NT2/D1 (cell line): ENCODE measurements at regions not wholly inside any gene's neighbourhood (a gene's known extent, or its start where the extent isn't known, plus 50 kb on each side); places are given as distances from the start of the nearest gene placed in this dataset.

Experiments used
- DNase-seq: peaks from one replicate; pipeline ENCODE4 v3.0.0-alpha.2; 2011; ENCODE audit warnings: low read depth, low spot score
- H3K27me3 ChIP-seq: 2 replicates; pipeline ENCODE4 v1.6.0; 2011; ENCODE audit warnings: mild to moderate bottlenecking; ENCODE audit not compliant: insufficient read length, insufficient read depth
- H3K36me3 ChIP-seq: 2 replicates; pipeline ENCODE4 v1.6.1; 2011; ENCODE audit warnings: mild to moderate bottlenecking, low read length, mixed read lengths; ENCODE audit not compliant: insufficient read depth, insufficient read length
- H3K4me1 ChIP-seq: 2 replicates; pipeline ENCODE4 v1.5.1; 2011; ENCODE audit not compliant: insufficient read depth, insufficient read length
- H3K4me3 ChIP-seq: 2 replicates; pipeline ENCODE4 v1.5.1; 2011; ENCODE audit warnings: low read depth; ENCODE audit not compliant: insufficient read length
- H3K9ac ChIP-seq: 2 replicates; pipeline ENCODE4 v1.6.0; 2011; ENCODE audit warnings: low read depth; ENCODE audit not compliant: insufficient read length
- H3K9me3 ChIP-seq: 2 replicates; pipeline ENCODE4 v1.5.1; 2011; ENCODE audit warnings: mild to moderate bottlenecking, low read length; ENCODE audit not compliant: insufficient read depth
- SUZ12 ChIP-seq: IDR thresholded peaks from 2 replicates; pipeline ENCODE4 v1.6.1; 2011; ENCODE audit not compliant: insufficient read length, insufficient read depth; ENCODE audit errors: extremely low read depth
- YY1 ChIP-seq: IDR thresholded peaks from 2 replicates; pipeline ENCODE4 v1.6.1; 2011; ENCODE audit not compliant: insufficient read length, insufficient read depth
- ZNF274 ChIP-seq: IDR thresholded peaks from 2 replicates; pipeline ENCODE4 v1.6.1; 2011; ENCODE audit warnings: mild to moderate bottlenecking, low read depth, low read length

- no peak overlapping the region for H3K4me3 ChIP-seq
- H3K36me3 ChIP-seq: no peaks in the 10 kb centered on the region
- no peaks in the 10 kb centered on the region for H3K4me1 ChIP-seq
- no peaks in the 10 kb centered on the region for H3K27me3 ChIP-seq
- H3K9me3 ChIP-seq: no peaks in the 10 kb centered on the region
- TF ChIP-seq ZNF274 (no peak), YY1 (no peak), SUZ12 (no peak)
- DNase-seq: no peak
- no peak overlapping the region for H3K9ac ChIP-seq
These were observed 493.4 kb upstream of the COX7C start for GRCh38 chr5:86124333-86124732.

DNA sequence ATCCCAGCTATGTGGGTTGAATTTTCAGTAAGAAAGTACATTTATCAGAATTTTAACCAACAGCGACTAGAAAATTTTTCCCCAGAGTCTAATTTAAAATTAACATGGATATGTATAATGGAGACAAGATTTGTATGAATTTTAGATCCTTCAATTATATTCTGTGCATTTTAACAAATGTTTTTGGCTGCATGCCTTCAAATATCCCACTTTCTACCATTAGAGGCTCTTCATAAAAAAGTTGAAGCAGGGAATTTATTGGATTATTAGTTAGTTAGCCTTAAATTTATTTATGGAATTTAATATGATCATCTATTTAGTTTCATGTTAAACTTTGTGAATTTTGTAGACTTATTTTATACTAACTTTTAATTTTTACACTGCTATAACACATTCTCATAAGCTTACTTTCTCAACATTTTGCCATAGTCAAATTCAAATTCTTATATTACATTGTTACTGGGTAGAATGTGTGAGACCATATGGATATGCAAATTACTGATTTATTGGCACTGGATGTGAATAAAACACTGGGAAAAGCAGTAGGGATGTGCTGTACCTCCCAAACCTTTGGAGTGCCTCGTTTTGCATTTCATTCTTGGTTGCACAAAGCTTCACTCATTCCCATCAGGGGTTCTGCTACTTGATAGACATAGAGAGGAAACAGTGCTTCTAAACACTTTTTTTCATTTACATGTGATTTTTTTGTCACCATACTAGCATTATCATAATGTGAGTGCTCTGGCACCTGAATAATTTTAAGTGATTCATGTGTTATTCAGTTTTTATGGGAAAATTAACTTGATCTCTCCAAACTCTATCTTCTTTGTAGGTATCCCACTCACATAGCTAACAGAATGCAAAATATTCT is 491.8 kb upstream of the COX7C start:
- Histone ChIP-seq H3K9ac (no peak overlapping the region), H3K27me3 (no peaks in the 10 kb centered on the region), H3K9me3 (no peaks in the 10 kb centered on the region), H3K4me3 (no peak overlapping the region), H3K4me1 (no peaks in the 10 kb centered on the region), H3K36me3 (no peaks in the 10 kb centered on the region)
- TF ChIP-seq ZNF274 (no peak), YY1 (no peak), SUZ12 (no peak)
- DNase-seq: no peak

DNA sequence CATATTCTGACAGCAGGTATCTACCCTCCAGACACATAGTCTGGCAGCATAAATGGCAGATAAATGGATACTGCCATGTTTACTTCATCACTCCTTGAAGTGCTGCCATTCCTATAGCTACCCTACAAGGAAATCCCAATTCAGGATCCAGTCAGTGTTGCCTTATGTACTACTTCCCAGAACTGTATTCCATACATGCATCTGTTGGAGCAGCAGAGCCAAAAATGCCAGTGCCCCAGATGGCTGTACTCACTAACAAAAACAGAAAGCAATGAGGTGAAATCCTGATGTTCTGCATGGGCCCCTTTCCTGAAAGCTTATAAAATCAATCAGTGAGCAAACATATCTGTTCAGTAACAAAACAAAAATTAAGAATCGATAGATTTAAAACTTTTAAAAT is 490.0 kb upstream of the COX7C start:
- H3K9ac ChIP-seq: no peak overlapping the region

DNA sequence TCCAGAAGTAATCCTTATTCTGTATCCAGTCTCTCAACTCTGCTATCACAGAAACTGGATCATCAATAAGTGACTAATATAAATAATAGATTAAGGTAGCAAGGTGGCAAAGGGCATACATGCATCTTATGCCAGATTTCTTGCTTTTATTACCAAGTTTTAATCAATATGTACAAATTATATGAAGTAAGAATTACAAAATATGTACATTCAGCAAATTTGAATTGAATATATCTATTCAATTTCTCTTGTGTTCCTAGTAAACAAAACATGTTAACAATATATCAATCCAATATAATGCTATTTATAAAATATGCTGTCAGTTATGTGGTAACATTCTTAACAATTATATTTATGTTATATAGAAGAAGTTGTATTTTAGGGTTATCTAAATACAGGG is 488.7 kb upstream of the COX7C start:
- no peak overlapping the region for H3K4me3 ChIP-seq
- TF ChIP-seq YY1 (no peak), SUZ12 (no peak), ZNF274 (no peak)
- H3K9me3 ChIP-seq: no peaks in the 10 kb centered on the region
- H3K9ac ChIP-seq: no peak overlapping the region
- no peaks in the 10 kb centered on the region for H3K4me1 ChIP-seq
- DNase-seq: no peak
- H3K27me3 ChIP-seq: no peaks in the 10 kb centered on the region
- H3K36me3 ChIP-seq: no peaks in the 10 kb centered on the region

More for the DNA sequence above, 490.0 kb upstream of the COX7C start:
- no peak for DNase-seq
- TF ChIP-seq YY1 (no peak), SUZ12 (no peak), ZNF274 (no peak)
- no peaks in the 10 kb centered on the region for H3K9me3 ChIP-seq
- H3K27me3 ChIP-seq: no peaks in the 10 kb centered on the region
- H3K4me3 ChIP-seq: no peak overlapping the region
- H3K36me3 ChIP-seq: no peaks in the 10 kb centered on the region
- H3K4me1 ChIP-seq: no peaks in the 10 kb centered on the region

DNA sequence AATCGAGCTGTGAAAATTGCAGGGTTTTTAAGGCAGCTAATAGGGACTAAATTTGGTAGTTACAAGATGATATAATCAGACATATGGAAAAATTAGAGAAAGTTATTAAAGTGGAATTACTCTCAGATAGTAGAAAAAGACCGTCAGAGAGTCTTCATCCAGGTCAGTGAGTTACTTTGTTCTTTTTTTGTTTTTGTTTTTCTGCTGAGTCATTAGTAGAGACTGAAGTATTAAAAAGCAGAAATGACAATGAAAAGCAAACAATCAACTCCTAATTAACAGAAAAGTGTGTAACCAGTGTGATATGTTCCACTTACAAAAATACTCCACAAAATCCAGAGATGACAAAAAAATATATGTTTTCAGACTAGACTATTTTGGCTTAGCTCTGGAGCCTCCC is 480.4 kb upstream of the COX7C start:
- Histone ChIP-seq H3K36me3 (no peaks in the 10 kb centered on the region), H3K4me3 (no peak overlapping the region), H3K9ac (no peak overlapping the region), H3K4me1 (no peaks in the 10 kb centered on the region), H3K27me3 (no peaks in the 10 kb centered on the region), H3K9me3 (no peaks in the 10 kb centered on the region)
- no peak for DNase-seq
- no peak for TF ChIP-seq ZNF274
- TF ChIP-seq YY1: no peak
- TF ChIP-seq SUZ12: no peak

GRCh38 chr5:86143837-86144236 is 473.9 kb upstream of the COX7C start:
- H3K9ac ChIP-seq: no peak overlapping the region
- no peaks in the 10 kb centered on the region for H3K4me1 ChIP-seq
- no peak overlapping the region for H3K4me3 ChIP-seq
- no peaks in the 10 kb centered on the region for H3K36me3 ChIP-seq
- no peak for TF ChIP-seq SUZ12
- TF ChIP-seq YY1: no peak
- no peak for TF ChIP-seq ZNF274
- DNase-seq: no peak
- H3K27me3 ChIP-seq: no peaks in the 10 kb centered on the region
- no peaks in the 10 kb centered on the region for H3K9me3 ChIP-seq

- Histone ChIP-seq H3K9me3 (no peaks in the 10 kb centered on the region), H3K4me1 (no peaks in the 10 kb centered on the region), H3K4me3 (no peak overlapping the region), H3K9ac (no peak overlapping the region), H3K27me3 (no peaks in the 10 kb centered on the region), H3K36me3 (no peaks in the 10 kb centered on the region)
- TF ChIP-seq SUZ12 (no peak), ZNF274 (no peak), YY1 (no peak)
- no peak for DNase-seq
These were observed 464.7 kb upstream of the COX7C start for GRCh38 chr5:86152988-86153560.

GRCh38 chr5:86155796-86156195 is 461.9 kb upstream of the COX7C start:
- no peak for DNase-seq
- no peak overlapping the region for H3K4me3 ChIP-seq
- no peak overlapping the region for H3K9ac ChIP-seq
- TF ChIP-seq YY1 (no peak), ZNF274 (no peak), SUZ12 (no peak)
- no peaks in the 10 kb centered on the region for H3K36me3 ChIP-seq
- no peaks in the 10 kb centered on the region for H3K4me1 ChIP-seq
- no peaks in the 10 kb centered on the region for H3K9me3 ChIP-seq
- no peaks in the 10 kb centered on the region for H3K27me3 ChIP-seq
